ENCODE measurements at regions not wholly inside any gene's neighbourhood (a gene's known extent, or its start where the extent isn't known, plus 50 kb on each side); places are given as distances from the start of the nearest gene placed in this dataset.

- TF ChIP-seq CTCF (IDR thresholded peaks at IDR 0.05) (no peak), EZH2 (IDR thresholded peaks at IDR 0.05) (no peak)
Measured at GRCh38 chr12:28770322-28770721, 378.8 kb upstream of the FAR2 start.
